ENCODE measurements at regions not wholly inside any gene's neighbourhood (a gene's known extent, or its start where the extent isn't known, plus 50 kb on each side); places are given as distances from the start of the nearest gene placed in this dataset.

GRCh38 chr13:90396266-90396665 is 951.2 kb upstream of the MIR17HG start:
- DNase-seq, result no peak

- no peak for DNase-seq
These were observed 950.0 kb upstream of the MIR17HG start for GRCh38 chr13:90397503-90397902.

GRCh38 chr13:90400372-90400771 is 947.1 kb upstream of the MIR17HG start:
- no peak for DNase-seq

- no peak for DNase-seq
These were observed 946.3 kb upstream of the MIR17HG start for GRCh38 chr13:90401150-90401549.

- DNase-seq, result no peak
These were observed 945.4 kb upstream of the MIR17HG start for GRCh38 chr13:90402102-90402501.

- DNase-seq, result no peak
These were observed 944.9 kb upstream of the MIR17HG start for GRCh38 chr13:90402613-90403012.

- no peak for DNase-seq
These were observed 944.0 kb upstream of the MIR17HG start for GRCh38 chr13:90403330-90404082.

- DNase-seq, result no peak
These were observed 942.2 kb upstream of the MIR17HG start for GRCh38 chr13:90405301-90405700.

- no peak for DNase-seq
These were observed 934.5 kb upstream of the MIR17HG start for GRCh38 chr13:90412980-90413379.

- DNase-seq, result no peak
These were observed 933.9 kb upstream of the MIR17HG start for GRCh38 chr13:90413548-90413947.

- DNase-seq, result no peak
These were observed 932.5 kb upstream of the MIR17HG start for GRCh38 chr13:90414691-90415596.

- DNase-seq, result no peak
These were observed 931.6 kb upstream of the MIR17HG start for GRCh38 chr13:90415902-90416301.

GRCh38 chr13:90416519-90416918 is 931.0 kb upstream of the MIR17HG start:
- DNase-seq, result no peak

- no peak for DNase-seq
These were observed 930.5 kb upstream of the MIR17HG start for GRCh38 chr13:90416938-90417337.

GRCh38 chr13:90420683-90421082 is 926.8 kb upstream of the MIR17HG start:
- DNase-seq, result no peak

- DNase-seq, result no peak
These were observed 919.9 kb upstream of the MIR17HG start for GRCh38 chr13:90427322-90428272.

GRCh38 chr13:90428522-90429210 is 918.8 kb upstream of the MIR17HG start:
- DNase-seq, result no peak

- DNase-seq, result no peak
These were observed 917.4 kb upstream of the MIR17HG start for GRCh38 chr13:90430127-90430526.

- no peak for DNase-seq
These were observed 910.8 kb upstream of the MIR17HG start for GRCh38 chr13:90436697-90437096.

- DNase-seq, result no peak
These were observed 908.9 kb upstream of the MIR17HG start for GRCh38 chr13:90438576-90438975.

- no peak for DNase-seq
These were observed 904.2 kb upstream of the MIR17HG start for GRCh38 chr13:90443268-90443667.

- DNase-seq, result no peak
These were observed 903.3 kb upstream of the MIR17HG start for GRCh38 chr13:90444232-90444631.
